Thymus (tissue), 11 donors: ENCODE measurements at regions not wholly inside any gene's neighbourhood (a gene's known extent, or its start where the extent isn't known, plus 50 kb on each side); places are given as distances from the start of the nearest gene placed in this dataset.
"Not testable (repeated sequence)": the region's sequence is repeated elsewhere in the genome, so short reads cannot be mapped to it uniquely, and the experiment has no call there.

ENCODE experiments used
- DNase-seq, 9 donors: peaks; one replicate each; pipeline ENCODE4 v3.0.0-alpha.2; 2013; ENCODE audit warnings: low spot score in 9 of 9, low read depth in 6 of 9, missing footprints in 1 of 9
- H3K27ac ChIP-seq, 2 donors: one replicate each; pipeline ENCODE4 v1.5.1; 2013; ENCODE audit warnings: control low read depth in 1 of 2, low read depth in 1 of 2, low read length in 1 of 2, mild to moderate bottlenecking in 1 of 2, moderate library complexity in 1 of 2
- H3K27me3 ChIP-seq, 2 donors: one replicate each; pipeline ENCODE4 v1.5.1; 2013; ENCODE audit warnings: low read length in 1 of 2; ENCODE audit not compliant: control insufficient read depth in 2 of 2, insufficient read depth in 1 of 2
- H3K36me3 ChIP-seq, 2 donors: one replicate each; pipeline ENCODE4 v1.5.1; 2013; ENCODE audit warnings: low read length in 1 of 2, mild to moderate bottlenecking in 1 of 2, moderate library complexity in 1 of 2; ENCODE audit not compliant: control insufficient read depth in 2 of 2, insufficient read depth in 2 of 2
- H3K4me1 ChIP-seq, 2 donors: one replicate each; pipeline ENCODE4 v1.5.1; 2013; ENCODE audit warnings: low read length in 2 of 2; ENCODE audit not compliant: control insufficient read depth in 2 of 2, insufficient read depth in 2 of 2
- H3K4me3 ChIP-seq, 2 donors: one replicate each; pipeline ENCODE4 v1.5.1; 2013; ENCODE audit warnings: low read length in 2 of 2, control low read depth in 1 of 2, mild to moderate bottlenecking in 1 of 2
- H3K9me3 ChIP-seq, 2 donors: one replicate each; pipeline ENCODE4 v1.5.1; 2013; ENCODE audit warnings: low read length in 1 of 2, mild to moderate bottlenecking in 1 of 2; ENCODE audit not compliant: control insufficient read depth in 2 of 2, insufficient read depth in 1 of 2
- WGBS: extraction: QIAGEN DNeasy Blood & Tissue Kit; methylation state at CpG from one replicate; pipeline ENCODE4 v1.1.7; 2013; 5-methylcytosine and 5-hydroxymethylcytosine counted together
- donor health status: healthy.

GRCh38 chr21:19048098-19048672 is 644.6 kb upstream of the TMPRSS15 start:
- Histone ChIP-seq H3K27me3 (no peaks in the 10 kb centered on the region), H3K4me1 (no peaks in the 10 kb centered on the region), H3K27ac (no peak overlapping the region), H3K4me3 (no peak overlapping the region), H3K36me3 (no peaks in the 10 kb centered on the region), H3K9me3 (no peaks in the 10 kb centered on the region)
- WGBS = 80% methylated on average over 4 of the region's 4 CpGs
- DNase-seq = no peak

- no peak overlapping the region for H3K27ac ChIP-seq
- H3K36me3 ChIP-seq = no peaks in the 10 kb centered on the region
- no peak for DNase-seq
- H3K27me3 ChIP-seq = no peaks in the 10 kb centered on the region
- no peaks in the 10 kb centered on the region for H3K9me3 ChIP-seq
- H3K4me3 ChIP-seq = no peak overlapping the region
- no peaks in the 10 kb centered on the region for H3K4me1 ChIP-seq
- WGBS = 83% methylated on average over 4 of the region's 4 CpGs
Observed at GRCh38 chr21:19049567-19049966, 646.0 kb upstream of the TMPRSS15 start.

GRCh38 chr21:19065164-19065563 is 661.6 kb upstream of the TMPRSS15 start:
- WGBS = 82% methylated on average over 8 of the region's 8 CpGs
- Histone ChIP-seq H3K4me1 (no peaks in the 10 kb centered on the region), H3K27ac (no peak overlapping the region), H3K36me3 (no peaks in the 10 kb centered on the region), H3K9me3 (peaks cover 3 to 10% of the 10 kb centered on the region in 2 donors), H3K27me3 (no peaks in the 10 kb centered on the region), H3K4me3 (no peak overlapping the region)
- no peak for DNase-seq

GRCh38 chr21:19076031-19076430 is 672.4 kb upstream of the TMPRSS15 start:
- H3K27ac ChIP-seq = no peak overlapping the region
- no peaks in the 10 kb centered on the region for H3K36me3 ChIP-seq
- no peak overlapping the region for H3K4me3 ChIP-seq
- H3K4me1 ChIP-seq = no peaks in the 10 kb centered on the region
- H3K27me3 ChIP-seq = no peaks in the 10 kb centered on the region
- peaks cover 3 to 17% of the 10 kb centered on the region in 2 donors for H3K9me3 ChIP-seq
- WGBS = 94% methylated on average over 1 of the region's 1 CpG
- no peak for DNase-seq

GRCh38 chr21:19109694-19110093 is 706.1 kb upstream of the TMPRSS15 start:
- H3K4me3 ChIP-seq = no peak overlapping the region
- no peak overlapping the region for H3K27ac ChIP-seq
- H3K36me3 ChIP-seq = no peaks in the 10 kb centered on the region
- H3K4me1 ChIP-seq = no peaks in the 10 kb centered on the region
- no peak for DNase-seq
- no peaks in the 10 kb centered on the region for H3K9me3 ChIP-seq
- no peaks in the 10 kb centered on the region for H3K27me3 ChIP-seq
- 92% methylated on average over 2 of the region's 2 CpGs for WGBS

GRCh38 chr21:19119259-19119658 is 715.7 kb upstream of the TMPRSS15 start:
- not testable (repeated sequence) for H3K9me3 ChIP-seq, H3K36me3 ChIP-seq, DNase-seq, H3K4me1 ChIP-seq, H3K27me3 ChIP-seq, H3K4me3 ChIP-seq, H3K27ac ChIP-seq
- WGBS = 95% methylated on average over 4 of the region's 4 CpGs

GRCh38 chr21:19120591-19120990 is 717.0 kb upstream of the TMPRSS15 start:
- Histone ChIP-seq H3K27ac (no peak overlapping the region), H3K4me3 (no peak overlapping the region), H3K4me1 (no peaks in the 10 kb centered on the region), H3K36me3 (no peaks in the 10 kb centered on the region), H3K9me3 (peaks cover 0 to 1% of the 10 kb centered on the region in 2 donors), H3K27me3 (no peaks in the 10 kb centered on the region)
- DNase-seq = no peak
- 95% methylated on average over 4 of the region's 4 CpGs for WGBS

- no peak for DNase-seq
- Histone ChIP-seq H3K4me3 (no peak overlapping the region), H3K27me3 (no peaks in the 10 kb centered on the region), H3K36me3 (no peaks in the 10 kb centered on the region), H3K4me1 (no peaks in the 10 kb centered on the region), H3K27ac (no peak overlapping the region), H3K9me3 (peaks cover 0 to 1% of the 10 kb centered on the region in 2 donors)
- WGBS = 76% methylated on average over 2 of the region's 2 CpGs
Observed at GRCh38 chr21:19122356-19122755, 718.8 kb upstream of the TMPRSS15 start.

- Histone ChIP-seq H3K27ac (no peak overlapping the region), H3K27me3 (no peaks in the 10 kb centered on the region), H3K4me1 (no peaks in the 10 kb centered on the region), H3K4me3 (no peak overlapping the region), H3K9me3 (peaks cover under 1 to 1% of the 10 kb centered on the region in 2 donors), H3K36me3 (no peaks in the 10 kb centered on the region)
- WGBS = 93% methylated on average over 5 of the region's 5 CpGs
- no peak for DNase-seq
Observed at GRCh38 chr21:19123053-19123452, 719.5 kb upstream of the TMPRSS15 start.

GRCh38 chr21:19123525-19123924 is 719.9 kb upstream of the TMPRSS15 start:
- H3K27me3 ChIP-seq = no peaks in the 10 kb centered on the region
- H3K36me3 ChIP-seq = no peaks in the 10 kb centered on the region
- no peaks in the 10 kb centered on the region for H3K4me1 ChIP-seq
- H3K27ac ChIP-seq = no peak overlapping the region
- WGBS = 94% methylated on average over 2 of the region's 2 CpGs
- H3K4me3 ChIP-seq = no peak overlapping the region
- DNase-seq = no peak
- H3K9me3 ChIP-seq = peaks cover 1 to 4% of the 10 kb centered on the region in 2 donors
